ENCODE measurements at regions not wholly inside any gene's neighbourhood (a gene's known extent, or its start where the extent isn't known, plus 50 kb on each side); places are given as distances from the start of the nearest gene placed in this dataset.

GRCh38 chr4:124964852-124965496 is 252.4 kb upstream of the ANKRD50 start:
- TF ChIP-seq REST (IDR thresholded peaks at IDR 0.05; ENCODE audit: insufficient read depth in 1 of 2, low read depth in 2 of 2, low read length in 2 of 2) (no peak), TAF1 (IDR thresholded peaks at IDR 0.05; ENCODE audit: borderline replicate concordance, insufficient read depth, low read length) (no peak), POLR2AphosphoS5 (IDR thresholded peaks at IDR 0.05; ENCODE audit: low read depth, low read length) (no peak), FOXP2 (optimal IDR thresholded peaks at IDR 0.05; ENCODE audit: borderline replicate concordance, extremely low read depth, extremely low read length, insufficient read depth) (no peak)

DNA sequence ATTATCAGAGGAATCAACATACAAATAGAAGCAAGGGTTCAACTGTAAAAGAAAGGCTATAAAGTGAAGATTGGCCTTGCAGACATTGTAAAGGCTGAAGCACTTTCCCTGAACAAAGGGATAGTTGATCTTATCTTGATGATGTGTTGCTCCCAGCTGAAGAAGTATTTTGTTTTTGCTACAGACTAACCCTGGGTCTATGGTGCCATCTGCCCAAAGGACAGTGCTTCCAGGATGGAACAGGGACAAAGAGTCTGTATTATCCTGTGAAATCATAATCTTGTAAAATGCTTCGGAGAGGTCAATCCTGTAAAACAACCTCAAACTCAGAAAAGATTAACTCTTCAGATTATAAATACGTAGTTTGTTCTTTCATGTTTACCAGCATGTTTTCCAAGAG is 251.7 kb upstream of the ANKRD50 start:
- TF ChIP-seq POLR2AphosphoS5 (IDR thresholded peaks at IDR 0.05; ENCODE audit: low read depth, low read length): no peak
- no peak for TF ChIP-seq FOXP2 (optimal IDR thresholded peaks at IDR 0.05; ENCODE audit: borderline replicate concordance, extremely low read depth, extremely low read length, insufficient read depth)
- TF ChIP-seq TAF1 (IDR thresholded peaks at IDR 0.05; ENCODE audit: borderline replicate concordance, insufficient read depth, low read length): no peak
- no peak for TF ChIP-seq SIN3A (IDR thresholded peaks at IDR 0.05; ENCODE audit: borderline replicate concordance, insufficient read depth, low read length)

DNA sequence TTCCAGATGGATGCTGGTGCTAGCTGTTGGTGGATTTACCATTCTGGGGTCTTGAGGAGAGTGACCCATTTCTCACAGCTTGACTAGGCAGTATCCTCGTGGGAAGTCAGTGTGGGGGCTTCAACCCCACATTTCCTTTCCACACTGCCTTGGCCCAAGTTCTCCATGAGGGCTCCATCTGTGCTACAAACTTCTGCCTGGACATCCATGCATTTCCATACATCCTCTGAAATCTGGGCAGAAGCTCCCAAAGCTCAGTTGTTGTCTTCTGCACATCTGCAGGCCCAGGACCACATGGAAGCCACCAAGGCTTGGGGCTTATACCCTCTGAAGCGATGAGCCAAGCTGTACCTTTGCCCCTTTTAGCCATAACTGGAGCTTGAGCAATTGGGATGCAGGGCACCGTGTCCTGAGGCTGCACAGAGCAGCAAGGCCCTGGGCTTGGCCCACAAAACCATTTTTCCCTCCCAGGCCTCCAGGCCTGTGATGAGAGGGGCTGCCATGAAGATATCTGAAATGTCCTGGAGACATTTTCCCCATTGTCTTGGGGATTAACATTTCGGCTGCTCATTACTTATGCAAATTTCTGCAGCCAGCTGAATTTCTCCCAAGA is 248.7 kb upstream of the ANKRD50 start:
- TF ChIP-seq TAF1 (IDR thresholded peaks at IDR 0.05; ENCODE audit: borderline replicate concordance, insufficient read depth, low read length) (no peak), SIN3A (IDR thresholded peaks at IDR 0.05; ENCODE audit: borderline replicate concordance, insufficient read depth, low read length) (no peak), REST (IDR thresholded peaks at IDR 0.05; ENCODE audit: insufficient read depth in 1 of 2, low read depth in 2 of 2, low read length in 2 of 2) (no peak), POLR2AphosphoS5 (IDR thresholded peaks at IDR 0.05; ENCODE audit: low read depth, low read length) (no peak), FOXP2 (optimal IDR thresholded peaks at IDR 0.05; ENCODE audit: borderline replicate concordance, extremely low read depth, extremely low read length, insufficient read depth) (no peak)

DNA sequence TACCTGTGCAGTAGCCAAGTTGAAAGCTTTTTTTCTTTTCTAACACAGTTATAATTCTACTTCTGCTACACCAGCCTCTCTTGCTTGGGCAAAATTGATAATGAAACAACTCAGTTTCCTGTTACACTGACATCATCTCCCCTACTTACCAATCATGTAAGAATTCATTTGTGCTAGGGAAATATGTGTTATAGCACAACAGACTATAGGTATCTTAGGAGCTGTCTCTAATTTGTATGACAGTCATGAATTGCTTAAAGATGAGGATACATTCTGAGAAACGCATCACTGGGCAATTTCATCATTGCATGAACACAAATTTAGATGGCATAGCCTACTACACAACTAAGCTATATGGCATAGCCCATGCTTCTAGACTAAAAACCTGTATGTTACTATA is 246.3 kb upstream of the ANKRD50 start:
- TF ChIP-seq TAF1 (IDR thresholded peaks at IDR 0.05; ENCODE audit: borderline replicate concordance, insufficient read depth, low read length): no peak
- no peak for TF ChIP-seq POLR2AphosphoS5 (IDR thresholded peaks at IDR 0.05; ENCODE audit: low read depth, low read length)
- TF ChIP-seq REST (IDR thresholded peaks at IDR 0.05; ENCODE audit: insufficient read depth in 1 of 2, low read depth in 2 of 2, low read length in 2 of 2): no peak
- TF ChIP-seq SIN3A (IDR thresholded peaks at IDR 0.05; ENCODE audit: borderline replicate concordance, insufficient read depth, low read length): no peak
- TF ChIP-seq FOXP2 (optimal IDR thresholded peaks at IDR 0.05; ENCODE audit: borderline replicate concordance, extremely low read depth, extremely low read length, insufficient read depth): no peak

- TF ChIP-seq REST (IDR thresholded peaks at IDR 0.05; ENCODE audit: insufficient read depth in 1 of 2, low read depth in 2 of 2, low read length in 2 of 2) (no peak), POLR2AphosphoS5 (IDR thresholded peaks at IDR 0.05; ENCODE audit: low read depth, low read length) (no peak), SIN3A (IDR thresholded peaks at IDR 0.05; ENCODE audit: borderline replicate concordance, insufficient read depth, low read length) (no peak), FOXP2 (optimal IDR thresholded peaks at IDR 0.05; ENCODE audit: borderline replicate concordance, extremely low read depth, extremely low read length, insufficient read depth) (no peak), TAF1 (IDR thresholded peaks at IDR 0.05; ENCODE audit: borderline replicate concordance, insufficient read depth, low read length) (no peak)
Measured at GRCh38 chr4:124955476-124955875, 242.9 kb upstream of the ANKRD50 start.
